SK-N-SH treated with all-trans-retinoic acid at 6 μM for 48 hours (cell line): ENCODE measurements at regions not wholly inside any gene's neighbourhood (a gene's known extent, or its start where the extent isn't known, plus 50 kb on each side); places are given as distances from the start of the nearest gene placed in this dataset.
"Not testable (repeated sequence)": the region's sequence is repeated elsewhere in the genome, so short reads cannot be mapped to it uniquely, and the experiment has no call there.

Experiments used
- ATAC-seq: fragments of 200-7000 bp; cut with Tn5 transposase; 3 replicates; pipeline ENCODE4 v1.9.1; 2020; ENCODE audit warnings: mild to moderate bottlenecking, moderate library complexity
- BACH2 ChIP-seq: fragments of 250-450 bp; sonication (Bioruptor Pico); IDR thresholded peaks from 2 replicates; pipeline ENCODE4 v1.9.0; 2021; ENCODE audit warnings: mild to moderate bottlenecking, borderline replicate concordance
- ISL1 ChIP-seq: fragments of 250-450 bp; sonication (Bioruptor Pico); IDR thresholded peaks from 2 replicates; pipeline ENCODE4 v2.1.2; 2022; ENCODE audit warnings: mild to moderate bottlenecking, moderate library complexity
- PPARA ChIP-seq: fragments of 250-450 bp; sonication (Bioruptor Pico); IDR thresholded peaks from 2 replicates; pipeline ENCODE4 v1.5.0; 2020; ENCODE audit warnings: mild to moderate bottlenecking, borderline replicate concordance
- RARB ChIP-seq: fragments of 250-450 bp; sonication (Bioruptor Pico); IDR thresholded peaks from 2 replicates; pipeline ENCODE4 v1.8.0; 2021; ENCODE audit warnings: mild to moderate bottlenecking, moderate library complexity
- SNAI2 ChIP-seq: fragments of 250-450 bp; sonication (Bioruptor Pico); IDR thresholded peaks from 2 replicates; pipeline ENCODE4 v1.5.0; 2020; ENCODE audit warnings: mild to moderate bottlenecking, moderate library complexity
- TCF4 ChIP-seq: fragments of 250-450 bp; sonication (Bioruptor Pico); IDR thresholded peaks from 2 replicates; pipeline ENCODE4 v1.8.0; 2021; ENCODE audit warnings: mild to moderate bottlenecking, moderate library complexity, borderline replicate concordance
- TSHZ2 ChIP-seq: fragments of 250-450 bp; sonication (Bioruptor Pico); IDR thresholded peaks from 2 replicates; pipeline ENCODE4 v1.5.0; 2020; ENCODE audit warnings: mild to moderate bottlenecking, moderate library complexity
- ZC3H10 ChIP-seq: fragments of 250-450 bp; sonication (Bioruptor Pico); IDR thresholded peaks from 2 replicates; pipeline ENCODE4 v1.5.1; 2021; ENCODE audit warnings: mild to moderate bottlenecking, moderate library complexity
- ZFP3 ChIP-seq: fragments of 250-450 bp; sonication (Bioruptor Pico); IDR thresholded peaks from 2 replicates; pipeline ENCODE4 v1.5.0; 2020; ENCODE audit warnings: mild to moderate bottlenecking, moderate library complexity
- ZFP30 ChIP-seq: fragments of 450-650 bp; formaldehyde crosslinking; IDR thresholded peaks from 2 replicates; pipeline ENCODE4 v1.5.0; 2022; ENCODE audit warnings: mild to moderate bottlenecking, moderate library complexity
- ZNF565 ChIP-seq: fragments of 450-650 bp; formaldehyde crosslinking; conservative IDR thresholded peaks from 2 replicates; pipeline ENCODE4 v1.5.0; 2020; ENCODE audit warnings: low read depth, mild to moderate bottlenecking, moderate library complexity
- ZNF8 ChIP-seq: fragments of 450-650 bp; formaldehyde crosslinking; IDR thresholded peaks from 2 replicates; pipeline ENCODE4 v1.5.0; 2020; ENCODE audit warnings: mild to moderate bottlenecking, moderate library complexity
- TF ChIP-seq, protein P1 (sequence below): fragments of 250-450 bp; sonication (Bioruptor Pico); IDR thresholded peaks from 2 replicates; pipeline ENCODE4 v1.5.1; 2021; ENCODE audit warnings: mild to moderate bottlenecking, moderate library complexity
- TF ChIP-seq, protein P2 (sequence below): fragments of 250-450 bp; sonication (Bioruptor Pico); IDR thresholded peaks from 2 replicates; pipeline ENCODE4 v1.5.1; 2020; ENCODE audit warnings: low read depth, mild to moderate bottlenecking, moderate library complexity

DNA sequence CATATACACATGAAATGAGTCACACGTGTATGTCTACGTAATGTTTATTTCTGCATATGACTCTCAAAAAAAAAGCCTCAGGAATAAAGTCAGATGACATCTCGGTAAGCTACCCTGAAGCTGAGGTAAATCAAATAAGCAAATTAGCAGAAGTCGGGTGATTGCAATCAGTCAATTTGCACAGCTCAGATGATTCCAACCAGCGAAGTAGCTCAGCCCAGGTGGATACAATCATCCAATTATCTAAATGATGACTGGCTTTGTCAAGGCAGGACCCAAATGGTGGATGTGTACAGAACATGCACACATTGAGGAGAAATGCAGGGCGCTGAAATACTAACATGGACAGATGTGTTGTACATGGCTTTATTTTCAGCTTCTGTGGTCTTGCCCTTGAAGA is 148.5 kb downstream of the ZNF486 start (continued):
- TF ChIP-seq TSHZ2 (peak; percentile 80; the same call in 1 of the 2 replicates), ZFP3 (CRISPR knock-in tag) (no peak), BACH2 (no peak)
- TF ChIP-seq, protein P1, sequence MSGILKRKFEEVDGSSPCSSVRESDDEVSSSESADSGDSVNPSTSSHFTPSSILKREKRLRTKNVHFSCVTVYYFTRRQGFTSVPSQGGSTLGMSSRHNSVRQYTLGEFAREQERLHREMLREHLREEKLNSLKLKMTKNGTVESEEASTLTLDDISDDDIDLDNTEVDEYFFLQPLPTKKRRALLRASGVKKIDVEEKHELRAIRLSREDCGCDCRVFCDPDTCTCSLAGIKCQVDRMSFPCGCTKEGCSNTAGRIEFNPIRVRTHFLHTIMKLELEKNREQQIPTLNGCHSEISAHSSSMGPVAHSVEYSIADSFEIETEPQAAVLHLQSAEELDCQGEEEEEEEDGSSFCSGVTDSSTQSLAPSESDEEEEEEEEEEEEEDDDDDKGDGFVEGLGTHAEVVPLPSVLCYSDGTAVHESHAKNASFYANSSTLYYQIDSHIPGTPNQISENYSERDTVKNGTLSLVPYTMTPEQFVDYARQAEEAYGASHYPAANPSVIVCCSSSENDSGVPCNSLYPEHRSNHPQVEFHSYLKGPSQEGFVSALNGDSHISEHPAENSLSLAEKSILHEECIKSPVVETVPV (CRISPR knock-in tag) = 0 out of 2 replicates have a peak, but pooled peaks have one; percentile 22

- TF ChIP-seq TSHZ2 (no peak), ZNF8 (CRISPR knock-in tag) (no peak), TCF4 (CRISPR knock-in tag) (no peak), ZFP30 (CRISPR knock-in tag) (no peak)
- ATAC-seq = no peak
These were observed 146.9 kb downstream of the ZNF486 start for GRCh38 chr19:20313894-20314293.

- ATAC-seq = no peak
- TF ChIP-seq, protein P2, sequence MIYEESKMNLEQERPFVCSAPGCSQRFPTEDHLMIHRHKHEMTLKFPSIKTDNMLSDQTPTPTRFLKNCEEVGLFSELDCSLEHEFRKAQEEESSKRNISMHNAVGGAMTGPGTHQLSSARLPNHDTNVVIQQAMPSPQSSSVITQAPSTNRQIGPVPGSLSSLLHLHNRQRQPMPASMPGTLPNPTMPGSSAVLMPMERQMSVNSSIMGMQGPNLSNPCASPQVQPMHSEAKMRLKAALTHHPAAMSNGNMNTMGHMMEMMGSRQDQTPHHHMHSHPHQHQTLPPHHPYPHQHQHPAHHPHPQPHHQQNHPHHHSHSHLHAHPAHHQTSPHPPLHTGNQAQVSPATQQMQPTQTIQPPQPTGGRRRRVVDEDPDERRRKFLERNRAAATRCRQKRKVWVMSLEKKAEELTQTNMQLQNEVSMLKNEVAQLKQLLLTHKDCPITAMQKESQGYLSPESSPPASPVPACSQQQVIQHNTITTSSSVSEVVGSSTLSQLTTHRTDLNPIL (CRISPR knock-in tag) = no peak
- TF ChIP-seq ZNF565 (CRISPR knock-in tag) (no peak), TSHZ2 (no peak), TCF4 (CRISPR knock-in tag) (no peak; the same call in 1 of the 2 replicates), ZNF8 (CRISPR knock-in tag) (no peak)
- TF ChIP-seq, protein P1 (CRISPR knock-in tag) = no peak
- TF ChIP-seq, all 23 proteins: peak for 0
These were observed 140.1 kb downstream of the ZNF486 start for GRCh38 chr19:20307127-20307526.

- ATAC-seq = not testable (repeated sequence)
These were observed 129.3 kb downstream of the ZNF486 start for GRCh38 chr19:20296314-20296713.

- TF ChIP-seq ISL1 (CRISPR knock-in tag) (no peak), SNAI2 (CRISPR knock-in tag) (no peak), RARB (CRISPR knock-in tag) (no peak), ZNF565 (CRISPR knock-in tag) (no peak), TCF4 (CRISPR knock-in tag) (no peak), ZC3H10 (CRISPR knock-in tag) (no peak), PPARA (CRISPR knock-in tag) (no peak), BACH2 (no peak), TSHZ2 (no peak), ZFP3 (CRISPR knock-in tag) (no peak)
- ATAC-seq = no peak
These were observed 127.2 kb downstream of the ZNF486 start for GRCh38 chr19:20294181-20294580.
